ENCODE measurements at regions not wholly inside any gene's neighbourhood (a gene's known extent, or its start where the extent isn't known, plus 50 kb on each side); places are given as distances from the start of the nearest gene placed in this dataset.
A peak's percentile ranks its signal among the peaks of the same experiment; 100 is the strongest.
"Not testable (repeated sequence)": the region's sequence is repeated elsewhere in the genome, so short reads cannot be mapped to it uniquely, and the experiment has no call there.

DNA sequence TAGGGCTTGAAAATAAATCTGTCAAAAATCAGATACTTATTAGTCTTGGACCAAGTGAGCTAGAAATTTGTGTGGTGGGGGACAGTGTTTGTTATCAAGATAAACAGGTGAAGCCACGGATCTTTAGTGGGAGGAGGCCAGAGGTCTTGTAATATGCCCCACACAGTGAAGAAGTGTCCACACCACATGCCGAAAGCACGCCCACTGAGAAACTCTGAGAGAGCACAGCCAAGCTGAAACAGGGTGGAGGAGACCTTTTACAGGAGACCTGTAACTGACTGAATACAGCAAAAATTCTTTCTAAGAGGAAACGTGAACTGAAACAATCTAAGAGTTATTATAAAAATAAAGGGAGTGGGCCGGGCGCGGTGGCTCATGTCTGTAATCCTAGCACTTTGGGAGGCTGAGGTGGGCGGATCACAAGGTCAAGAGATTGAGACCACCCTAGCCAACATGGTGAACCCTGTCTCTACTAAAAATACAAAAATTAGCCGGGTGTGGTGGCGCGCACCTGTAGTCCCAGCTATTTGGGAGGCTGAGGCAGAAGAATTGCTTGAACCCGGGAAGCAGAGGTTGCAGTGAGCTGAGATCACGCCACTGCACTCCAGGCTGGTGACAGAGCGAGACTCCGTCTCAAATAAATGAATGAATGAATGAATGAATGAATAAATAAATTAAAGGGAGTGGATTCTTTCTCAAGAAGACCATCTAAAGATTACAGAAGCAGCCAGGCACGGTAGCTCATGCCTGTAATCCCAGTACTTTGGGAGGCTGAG is 56.3 kb downstream of the ILRUN start:
- H3K9me1 ChIP-seq (ENCODE audit: control insufficient read depth, insufficient read depth, low read length); intact Hi-C loops (cut with micrococcal nuclease); H3K27me3 ChIP-seq (ENCODE audit: control insufficient read depth in 2 of 2, insufficient read depth in 2 of 2, low read length in 2 of 2); ATAC-seq; FAIRE-seq; H3K4me3 ChIP-seq; CTCF ChIA-PET (ENCODE audit: low intra/inter-chr PET ratio); H2AFZ ChIP-seq (ENCODE audit: low read depth, low read length); H3K4me1 ChIP-seq (replicated peaks in 1 of 2; ENCODE audit: control insufficient read depth in 2 of 2, insufficient read depth in 2 of 2, low read length in 2 of 2); H3K9me3 ChIP-seq (replicated peaks; ENCODE audit: control insufficient read depth, insufficient read depth, low read depth, low read length); H3K4me2 ChIP-seq (ENCODE audit: insufficient read depth, low read length); DNase-seq (ENCODE audit: extremely low read depth in 1 of 4, low spot score in 3 of 4); in situ Hi-C loops (cut with MboI); H3K9ac ChIP-seq (ENCODE audit: insufficient read depth in 1 of 2, low read depth in 2 of 2, low read length in 2 of 2); H3K27ac ChIP-seq (ENCODE audit: extremely low read depth, low read depth, low read length); H4K20me1 ChIP-seq (replicated peaks; ENCODE audit: control insufficient read depth, insufficient read depth, low read length); BruUV-seq (replicated peaks): not testable (repeated sequence)
- Histone ChIP-seq H3K36me3 (ENCODE audit: control insufficient read depth, insufficient read depth, low read length) (peaks cover 44% of the 10 kb centered on the region), H3K79me2 (ENCODE audit: control insufficient read depth, insufficient read depth, low read length) (peaks cover 17% of the 10 kb centered on the region; the same call in 2 of the 3 replicates)
- TF ChIP-seq ZNF24 (IDR thresholded peaks at IDR 0.05) (peak; percentile 68; the same call in 1 of the 2 replicates), KDM1A (IDR thresholded peaks at IDR 0.05) (peak in 1 of 2 experiments; percentile 25; a peak in 2 of 4 replicates)
- POLR2A ChIA-PET, result interaction anchor here (0.7 to 1.4 kb wide), 5 partner anchors 17 to 188 kb away, joined by 3 to 4 read pairs (median 4); no protein-coding TSS in a partner anchor
- 90% methylated on average over 16 of the region's 16 CpGs for WGBS (ENCODE audit: insufficient coverage, low coverage, missing lambda C conversion rate)

DNA sequence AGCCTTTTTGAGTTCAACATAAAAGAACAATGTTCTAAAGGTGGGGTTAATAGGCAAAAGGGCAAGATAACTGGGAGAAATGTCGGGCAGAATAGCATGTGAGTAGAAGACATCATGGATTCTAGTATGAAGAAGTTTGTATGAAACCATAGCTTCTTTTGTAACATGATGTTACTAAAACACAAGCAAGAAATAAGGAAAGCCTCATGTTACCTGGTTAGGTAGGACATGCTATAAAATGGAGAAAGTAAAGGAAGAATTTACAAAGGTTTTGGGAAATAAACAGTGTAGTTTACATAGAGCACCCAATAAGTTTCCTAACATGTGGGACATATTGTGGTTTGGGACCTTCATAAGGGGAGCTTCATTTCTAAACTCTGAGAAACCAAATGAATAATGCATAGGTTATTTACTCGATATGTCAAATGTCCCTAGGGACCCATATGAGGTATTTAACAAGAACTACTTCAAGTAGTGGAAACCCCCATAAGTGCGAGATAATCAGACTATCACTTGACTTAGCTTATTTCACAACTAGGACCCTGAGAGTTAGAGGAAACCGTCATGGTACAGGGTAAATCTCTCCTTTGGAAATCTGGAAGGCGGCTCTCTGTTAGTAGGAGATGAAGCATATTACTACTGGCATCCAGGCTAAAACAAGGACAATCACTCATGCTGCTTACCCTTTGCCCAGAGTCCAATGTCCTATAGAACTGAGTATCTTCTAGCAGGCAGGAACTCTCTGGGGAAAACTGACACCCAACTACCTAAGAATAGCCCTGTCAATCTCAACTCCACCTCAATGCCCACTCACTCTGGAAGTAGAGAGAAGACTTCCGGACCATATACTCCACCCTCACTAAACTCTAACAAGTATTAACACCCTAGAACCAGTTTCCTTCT is 57.5 kb downstream of the ILRUN start:
- Histone ChIP-seq H3K4me2 (ENCODE audit: insufficient read depth, low read length) (no peak overlapping the region), H3K9me1 (ENCODE audit: control insufficient read depth, insufficient read depth, low read length) (no peaks in the 10 kb centered on the region), H3K9me3 (replicated peaks; ENCODE audit: control insufficient read depth, insufficient read depth, low read depth, low read length) (no peaks in the 10 kb centered on the region), H3K79me2 (ENCODE audit: control insufficient read depth, insufficient read depth, low read length) (peaks cover 21% of the 10 kb centered on the region; the same call in 2 of the 3 replicates), H3K27ac (ENCODE audit: extremely low read depth, low read depth, low read length) (no peak overlapping the region), H3K36me3 (ENCODE audit: control insufficient read depth, insufficient read depth, low read length) (peaks cover 37% of the 10 kb centered on the region; the same call in 2 of the 3 replicates), H3K27me3 (ENCODE audit: control insufficient read depth in 2 of 2, insufficient read depth in 2 of 2, low read length in 2 of 2) (no peaks in the 10 kb centered on the region), H3K9ac (ENCODE audit: insufficient read depth in 1 of 2, low read depth in 2 of 2, low read length in 2 of 2) (0 out of 4 replicates have a peak overlapping the region, but pooled peaks of 1 of the 2 experiments have one; percentile 1), H3K4me1 (replicated peaks in 1 of 2; ENCODE audit: control insufficient read depth in 2 of 2, insufficient read depth in 2 of 2, low read length in 2 of 2) (no peaks in the 10 kb centered on the region), H2AFZ (ENCODE audit: low read depth, low read length) (no peak overlapping the region), H4K20me1 (replicated peaks; ENCODE audit: control insufficient read depth, insufficient read depth, low read length) (no peaks in the 10 kb centered on the region), H3K4me3 (no peak overlapping the region)
- CTCF ChIA-PET (ENCODE audit: low intra/inter-chr PET ratio), result no interaction called here
- no peak for FAIRE-seq
- ATAC-seq, result no peak
- intact Hi-C loops (cut with micrococcal nuclease), result no loop called here
- WGBS (ENCODE audit: insufficient coverage, low coverage, missing lambda C conversion rate), result 79% methylated on average over 6 of the region's 6 CpGs
- in situ Hi-C loops (cut with MboI), result no loop called here
- no peak for DNase-seq (ENCODE audit: extremely low read depth in 1 of 4, low spot score in 3 of 4)
- BruUV-seq (replicated peaks), result no TSS peak
- POLR2A ChIA-PET, result interaction anchor here (0.5 to 1.3 kb wide), 5 partner anchors 17 to 250 kb away, joined by 3 to 4 read pairs (median 3); partner anchors contain the start of gene ANKS1A
- TF ChIP-seq ZSCAN32 (CRISPR knock-in tag; IDR thresholded peaks at IDR 0.05) (no peak), ZNF830 (CRISPR knock-in tag; IDR thresholded peaks at IDR 0.05) (no peak)
- TF ChIP-seq, protein P1, sequence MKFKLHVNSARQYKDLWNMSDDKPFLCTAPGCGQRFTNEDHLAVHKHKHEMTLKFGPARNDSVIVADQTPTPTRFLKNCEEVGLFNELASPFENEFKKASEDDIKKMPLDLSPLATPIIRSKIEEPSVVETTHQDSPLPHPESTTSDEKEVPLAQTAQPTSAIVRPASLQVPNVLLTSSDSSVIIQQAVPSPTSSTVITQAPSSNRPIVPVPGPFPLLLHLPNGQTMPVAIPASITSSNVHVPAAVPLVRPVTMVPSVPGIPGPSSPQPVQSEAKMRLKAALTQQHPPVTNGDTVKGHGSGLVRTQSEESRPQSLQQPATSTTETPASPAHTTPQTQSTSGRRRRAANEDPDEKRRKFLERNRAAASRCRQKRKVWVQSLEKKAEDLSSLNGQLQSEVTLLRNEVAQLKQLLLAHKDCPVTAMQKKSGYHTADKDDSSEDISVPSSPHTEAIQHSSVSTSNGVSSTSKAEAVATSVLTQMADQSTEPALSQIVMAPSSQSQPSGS (CRISPR knock-in tag; IDR thresholded peaks at IDR 0.05), result no peak
- TF ChIP-seq, protein P2, sequence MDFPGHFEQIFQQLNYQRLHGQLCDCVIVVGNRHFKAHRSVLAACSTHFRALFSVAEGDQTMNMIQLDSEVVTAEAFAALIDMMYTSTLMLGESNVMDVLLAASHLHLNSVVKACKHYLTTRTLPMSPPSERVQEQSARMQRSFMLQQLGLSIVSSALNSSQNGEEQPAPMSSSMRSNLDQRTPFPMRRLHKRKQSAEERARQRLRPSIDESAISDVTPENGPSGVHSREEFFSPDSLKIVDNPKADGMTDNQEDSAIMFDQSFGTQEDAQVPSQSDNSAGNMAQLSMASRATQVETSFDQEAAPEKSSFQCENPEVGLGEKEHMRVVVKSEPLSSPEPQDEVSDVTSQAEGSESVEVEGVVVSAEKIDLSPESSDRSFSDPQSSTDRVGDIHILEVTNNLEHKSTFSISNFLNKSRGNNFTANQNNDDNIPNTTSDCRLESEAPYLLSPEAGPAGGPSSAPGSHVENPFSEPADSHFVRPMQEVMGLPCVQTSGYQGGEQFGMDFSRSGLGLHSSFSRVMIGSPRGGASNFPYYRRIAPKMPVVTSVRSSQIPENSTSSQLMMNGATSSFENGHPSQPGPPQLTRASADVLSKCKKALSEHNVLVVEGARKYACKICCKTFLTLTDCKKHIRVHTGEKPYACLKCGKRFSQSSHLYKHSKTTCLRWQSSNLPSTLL (IDR thresholded peaks at IDR 0.05), result no peak
- TF ChIP-seq, protein P3, sequence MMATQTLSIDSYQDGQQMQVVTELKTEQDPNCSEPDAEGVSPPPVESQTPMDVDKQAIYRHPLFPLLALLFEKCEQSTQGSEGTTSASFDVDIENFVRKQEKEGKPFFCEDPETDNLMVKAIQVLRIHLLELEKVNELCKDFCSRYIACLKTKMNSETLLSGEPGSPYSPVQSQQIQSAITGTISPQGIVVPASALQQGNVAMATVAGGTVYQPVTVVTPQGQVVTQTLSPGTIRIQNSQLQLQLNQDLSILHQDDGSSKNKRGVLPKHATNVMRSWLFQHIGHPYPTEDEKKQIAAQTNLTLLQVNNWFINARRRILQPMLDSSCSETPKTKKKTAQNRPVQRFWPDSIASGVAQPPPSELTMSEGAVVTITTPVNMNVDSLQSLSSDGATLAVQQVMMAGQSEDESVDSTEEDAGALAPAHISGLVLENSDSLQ (IDR thresholded peaks at IDR 0.05), result peak; percentile 65
